ENCODE measurements at regions not wholly inside any gene's neighbourhood (a gene's known extent, or its start where the extent isn't known, plus 50 kb on each side); places are given as distances from the start of the nearest gene placed in this dataset.
"Not testable (repeated sequence)": the region's sequence is repeated elsewhere in the genome, so short reads cannot be mapped to it uniquely, and the experiment has no call there.

- TF ChIP-seq GABPA (IDR thresholded peaks at IDR 0.05; ENCODE audit: low read depth) (no peak), SPI1 (IDR thresholded peaks at IDR 0.05; ENCODE audit: borderline replicate concordance, low read depth) (no peak), POLR2AphosphoS5 (IDR thresholded peaks at IDR 0.05; ENCODE audit: low read depth) (no peak), REST (IDR thresholded peaks at IDR 0.05; ENCODE audit: insufficient replicate concordance, low read depth) (no peak), CTCF (IDR thresholded peaks at IDR 0.05; ENCODE audit: insufficient read depth, low read length) (no peak)
- Histone ChIP-seq H3K4me3 (replicated peaks; ENCODE audit: insufficient read depth, low read length) (no peak overlapping the region), H3K27ac (replicated peaks) (no peak overlapping the region), H3K27me3 (ENCODE audit: insufficient read depth, poor library complexity, severe bottlenecking) (no peaks in the 10 kb centered on the region)
- no peak for DNase-seq (ENCODE audit: low read depth in 1 of 2, low spot score in 1 of 2)
Observed at GRCh38 chr4:44978020-44978419, 251.7 kb upstream of the GNPDA2 start.

GRCh38 chr4:44965435-44966095, 239.2 kb upstream of the GNPDA2 start:
- Histone ChIP-seq H3K27ac (replicated peaks) (no peak overlapping the region), H3K4me3 (replicated peaks; ENCODE audit: insufficient read depth, low read length) (no peak overlapping the region)

GRCh38 chr4:44964086-44964485, 237.7 kb upstream of the GNPDA2 start:
- not testable (repeated sequence) for DNase-seq (ENCODE audit: low read depth in 1 of 2, low spot score in 1 of 2); H3K4me3 ChIP-seq (replicated peaks; ENCODE audit: insufficient read depth, low read length); H3K27me3 ChIP-seq (ENCODE audit: insufficient read depth, poor library complexity, severe bottlenecking); H3K27ac ChIP-seq (replicated peaks)

More at GRCh38 chr4:44965435-44966095, 239.2 kb upstream of the GNPDA2 start:
- no peaks in the 10 kb centered on the region for H3K27me3 ChIP-seq (ENCODE audit: insufficient read depth, poor library complexity, severe bottlenecking)
- DNase-seq (ENCODE audit: low read depth in 1 of 2, low spot score in 1 of 2), result no peak
- TF ChIP-seq POLR2AphosphoS5 (IDR thresholded peaks at IDR 0.05; ENCODE audit: low read depth), result no peak
- no peak for TF ChIP-seq CTCF (IDR thresholded peaks at IDR 0.05; ENCODE audit: insufficient read depth, low read length)
- no peak for TF ChIP-seq GABPA (IDR thresholded peaks at IDR 0.05; ENCODE audit: low read depth)
- TF ChIP-seq SPI1 (IDR thresholded peaks at IDR 0.05; ENCODE audit: borderline replicate concordance, low read depth), result no peak
- no peak for TF ChIP-seq REST (IDR thresholded peaks at IDR 0.05; ENCODE audit: insufficient replicate concordance, low read depth)

- no peak for TF ChIP-seq CTCF (IDR thresholded peaks at IDR 0.05; ENCODE audit: insufficient read depth, low read length)
- TF ChIP-seq POLR2AphosphoS5 (IDR thresholded peaks at IDR 0.05; ENCODE audit: low read depth), result no peak
- no peak for TF ChIP-seq SPI1 (IDR thresholded peaks at IDR 0.05; ENCODE audit: borderline replicate concordance, low read depth)
- TF ChIP-seq GABPA (IDR thresholded peaks at IDR 0.05; ENCODE audit: low read depth), result no peak
- TF ChIP-seq REST (IDR thresholded peaks at IDR 0.05; ENCODE audit: insufficient replicate concordance, low read depth), result no peak
- Histone ChIP-seq H3K27me3 (ENCODE audit: insufficient read depth, poor library complexity, severe bottlenecking) (no peaks in the 10 kb centered on the region), H3K4me3 (replicated peaks; ENCODE audit: insufficient read depth, low read length) (no peak overlapping the region), H3K27ac (replicated peaks) (no peak overlapping the region)
- no peak for DNase-seq (ENCODE audit: low read depth in 1 of 2, low spot score in 1 of 2)
Observed at GRCh38 chr4:44961001-44961755, 234.8 kb upstream of the GNPDA2 start.
